ENCODE measurements at regions not wholly inside any gene's neighbourhood (a gene's known extent, or its start where the extent isn't known, plus 50 kb on each side); places are given as distances from the start of the nearest gene placed in this dataset.
A peak's percentile ranks its signal among the peaks of the same experiment; 100 is the strongest.

DNA sequence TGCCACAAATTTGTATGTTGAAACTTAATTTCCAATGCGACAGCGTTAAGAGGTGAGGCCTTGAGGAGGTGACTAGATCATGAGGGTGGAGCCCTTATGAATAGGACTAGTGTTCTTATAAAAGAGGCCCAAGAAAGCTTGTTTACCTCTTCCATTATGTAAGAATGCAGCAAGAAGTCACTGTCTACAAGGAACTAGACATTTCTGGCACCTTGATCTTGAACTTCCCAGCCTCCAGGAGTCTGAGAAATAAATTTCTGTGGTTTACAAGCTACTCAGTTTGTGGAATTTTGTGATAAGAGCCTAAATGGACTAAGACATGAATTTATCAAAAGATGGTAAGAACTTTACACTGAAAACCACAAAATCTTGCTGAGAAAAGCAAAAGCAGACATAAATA is 173.6 kb upstream of the SGK1 start:
- no peak for DNase-seq (ENCODE audit: low spot score)

GRCh38 chr6:134482593-134483270 is 164.8 kb upstream of the SGK1 start:
- no peak for DNase-seq (ENCODE audit: low spot score)

GRCh38 chr6:134481966-134482365 is 164.1 kb upstream of the SGK1 start:
- DNase-seq (ENCODE audit: low spot score) = no peak

DNA sequence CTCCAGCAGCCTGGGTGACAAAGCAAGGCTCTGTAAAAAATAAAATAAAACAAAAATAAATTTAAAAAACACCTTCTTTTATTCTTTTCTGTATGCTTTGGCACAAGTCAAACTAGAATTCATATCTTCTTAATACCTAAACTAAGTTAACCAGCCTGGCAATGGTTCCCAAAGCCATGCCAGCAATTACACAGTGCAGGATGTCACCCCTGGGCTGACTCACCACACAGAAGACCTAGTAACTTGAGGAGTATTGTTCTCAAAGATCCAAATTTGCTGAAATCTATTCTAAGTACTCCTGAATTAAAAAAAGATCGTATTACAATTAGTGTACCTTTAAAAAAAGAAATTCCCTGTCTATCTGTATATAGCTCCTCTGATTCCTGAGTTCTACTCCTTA is 162.7 kb upstream of the SGK1 start:
- DNase-seq (ENCODE audit: low spot score) = no peak

GRCh38 chr6:134478764-134479399 is 161.0 kb upstream of the SGK1 start:
- DNase-seq (ENCODE audit: low spot score) = no peak

DNA sequence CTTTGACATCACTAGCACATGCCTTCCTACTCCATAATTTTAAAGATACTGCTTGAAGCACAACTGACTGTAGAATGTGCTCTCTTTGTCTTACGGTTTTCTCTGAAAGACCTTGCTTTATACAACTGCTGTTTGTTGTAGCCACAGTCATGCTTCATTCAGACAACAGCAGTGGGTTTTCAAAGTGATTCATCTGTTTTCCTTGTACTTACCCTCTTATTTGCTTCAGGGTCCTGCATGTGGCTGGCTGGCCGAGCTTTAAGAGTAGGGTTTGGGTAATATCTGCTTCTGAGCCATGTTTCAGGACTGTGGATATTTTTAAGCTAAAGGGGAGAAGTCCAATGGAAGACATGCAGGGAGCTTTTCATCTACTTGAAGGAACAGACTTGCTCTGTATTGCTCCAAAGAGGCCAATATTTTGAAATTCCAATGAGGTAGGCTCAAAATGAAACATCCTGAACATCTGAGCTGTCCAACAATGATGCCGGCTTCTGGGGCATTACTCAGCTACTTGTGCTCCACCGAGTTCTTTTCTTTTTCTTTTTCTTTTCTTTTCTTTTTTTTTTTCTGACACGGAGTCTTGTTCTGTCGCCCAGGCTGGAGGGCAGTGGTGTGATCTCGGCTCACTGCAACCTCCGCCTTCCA is 160.2 kb upstream of the SGK1 start:
- no peak for DNase-seq (ENCODE audit: low spot score)

GRCh38 chr6:134474955-134475354 is 157.0 kb upstream of the SGK1 start:
- DNase-seq (ENCODE audit: low spot score) = no peak

DNA sequence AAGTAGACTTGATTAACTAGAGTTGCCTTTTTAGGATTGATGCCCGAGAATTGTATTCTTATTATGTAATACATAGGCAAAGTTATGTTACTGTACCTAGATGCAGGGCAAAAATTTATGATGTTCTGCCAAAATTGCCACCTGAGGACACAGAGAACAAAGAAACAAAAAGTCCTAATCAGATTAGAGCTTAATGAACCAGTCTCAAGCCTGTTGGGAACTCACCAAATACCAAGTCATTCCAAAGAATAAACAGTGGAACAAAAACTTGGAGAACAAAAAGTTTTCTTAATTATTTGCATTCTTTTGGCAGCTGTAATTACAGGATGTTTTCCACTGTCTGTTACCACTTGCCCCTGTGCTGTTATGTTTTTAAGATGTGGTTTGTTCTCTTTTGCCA is 154.7 kb upstream of the SGK1 start:
- no peak for DNase-seq (ENCODE audit: low spot score)

DNA sequence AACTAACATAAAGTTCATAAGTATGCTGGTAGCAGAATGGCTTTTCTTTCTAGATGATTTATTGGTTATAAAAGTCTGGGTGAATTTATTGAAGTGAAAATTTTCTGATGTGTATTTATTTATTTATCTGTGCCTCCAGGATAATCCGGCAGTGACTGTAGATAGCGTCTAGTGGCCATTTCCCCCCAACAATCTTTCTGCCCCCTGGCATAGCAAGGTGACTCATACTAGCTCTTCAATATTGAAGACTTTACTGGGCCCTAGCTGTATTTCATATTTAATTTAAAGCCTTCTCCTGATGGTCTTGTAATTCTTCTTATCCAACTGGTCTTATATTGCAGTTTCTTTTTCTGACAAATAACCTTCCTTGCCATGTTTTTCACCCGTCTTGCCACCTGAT is 154.1 kb upstream of the SGK1 start:
- no peak for DNase-seq (ENCODE audit: low spot score)

DNA sequence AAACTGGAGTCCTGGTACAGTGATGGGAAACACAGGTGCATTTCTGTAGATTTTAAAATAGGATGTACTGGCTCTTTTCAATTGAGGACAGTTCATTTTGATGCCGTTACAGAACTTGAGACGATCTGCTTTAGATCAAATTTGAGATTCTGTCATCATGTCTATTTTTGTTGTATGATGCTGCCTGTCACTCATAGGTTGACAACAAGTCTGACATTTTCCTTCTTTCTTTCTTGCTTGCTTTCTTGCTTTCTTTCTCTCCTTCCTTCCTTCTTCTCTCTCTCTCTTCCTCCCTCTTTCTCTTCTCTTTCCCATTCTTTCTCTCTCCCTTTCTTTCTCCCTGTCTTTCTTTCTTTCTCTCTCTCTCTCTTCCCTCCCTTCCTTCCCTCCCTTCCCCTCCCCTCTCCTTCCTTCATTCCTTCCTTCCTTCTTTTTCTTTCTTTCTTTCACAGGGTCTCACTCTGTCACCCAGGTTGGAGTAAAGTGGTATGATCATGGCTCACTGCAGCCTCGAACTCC is 152.6 kb upstream of the SGK1 start:
- DNase-seq (ENCODE audit: low spot score) = no peak

- DNase-seq (ENCODE audit: low spot score) = no peak
Measured at GRCh38 chr6:134469702-134470456, 152.0 kb upstream of the SGK1 start.

GRCh38 chr6:134468633-134469032 is 150.7 kb upstream of the SGK1 start:
- no peak for DNase-seq (ENCODE audit: low spot score)

DNA sequence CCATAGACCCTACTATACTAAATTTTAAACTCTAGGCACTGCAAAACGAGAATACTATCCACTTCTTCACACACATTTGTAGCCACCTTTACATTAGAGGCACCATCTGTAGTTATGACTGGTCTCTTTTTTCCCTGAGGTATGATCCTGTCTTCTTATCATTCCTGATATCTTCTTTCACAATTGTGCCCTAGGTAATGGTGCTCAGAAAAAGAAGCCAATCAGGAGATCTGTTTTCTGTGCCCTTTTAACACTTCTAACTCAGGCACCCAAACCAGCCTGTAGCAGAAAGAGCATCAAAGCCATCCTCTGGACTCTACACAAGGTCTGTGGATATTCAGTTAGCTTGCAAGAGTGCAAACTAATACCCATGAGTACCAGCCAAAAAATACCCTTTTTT is 149.7 kb upstream of the SGK1 start:
- DNase-seq (ENCODE audit: low spot score) = no peak

- no peak for DNase-seq (ENCODE audit: low spot score)
Measured at GRCh38 chr6:134466771-134467525, 149.0 kb upstream of the SGK1 start.

GRCh38 chr6:134464690-134465411 is 146.9 kb upstream of the SGK1 start:
- no peak for DNase-seq (ENCODE audit: low spot score)

DNA sequence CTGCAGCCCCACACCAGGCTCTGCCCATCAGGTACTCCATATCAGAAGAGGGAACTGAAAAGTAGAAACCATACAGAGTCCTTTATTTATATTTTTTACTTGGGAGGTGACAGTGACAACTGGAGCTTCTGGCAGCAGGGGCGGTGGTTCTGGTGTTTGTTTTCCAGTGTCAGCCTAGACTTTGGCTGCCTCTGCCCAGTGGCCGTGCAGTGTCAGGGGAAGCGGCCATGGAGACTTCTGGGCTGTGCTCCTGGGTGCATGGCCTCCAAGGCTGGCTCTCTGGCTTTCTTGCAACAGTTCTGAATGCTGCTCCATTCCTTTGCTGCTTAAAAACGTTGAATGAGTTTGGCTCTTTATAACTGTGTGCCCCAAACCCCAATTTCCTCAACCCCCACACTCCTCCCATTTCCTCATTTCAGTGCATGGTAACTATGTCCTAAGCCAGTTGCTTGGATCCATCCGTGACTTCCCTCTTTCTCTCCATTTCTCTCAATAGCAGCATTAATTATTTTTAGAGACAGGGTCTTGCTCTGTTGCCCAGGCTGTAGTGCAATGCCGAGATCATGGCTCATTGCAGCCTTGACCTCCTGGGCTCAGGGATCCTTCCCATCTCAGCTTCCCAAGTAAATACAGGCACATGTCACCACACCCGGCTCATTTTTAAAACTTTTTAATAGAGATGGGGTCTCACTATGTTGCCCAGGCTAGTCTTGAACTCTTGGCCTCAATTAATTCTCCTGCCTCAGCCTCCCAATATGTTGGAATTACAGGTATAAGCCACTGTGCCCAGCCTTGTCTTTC is 141.1 kb upstream of the SGK1 start:
- DNase-seq (ENCODE audit: low spot score) = no peak

DNA sequence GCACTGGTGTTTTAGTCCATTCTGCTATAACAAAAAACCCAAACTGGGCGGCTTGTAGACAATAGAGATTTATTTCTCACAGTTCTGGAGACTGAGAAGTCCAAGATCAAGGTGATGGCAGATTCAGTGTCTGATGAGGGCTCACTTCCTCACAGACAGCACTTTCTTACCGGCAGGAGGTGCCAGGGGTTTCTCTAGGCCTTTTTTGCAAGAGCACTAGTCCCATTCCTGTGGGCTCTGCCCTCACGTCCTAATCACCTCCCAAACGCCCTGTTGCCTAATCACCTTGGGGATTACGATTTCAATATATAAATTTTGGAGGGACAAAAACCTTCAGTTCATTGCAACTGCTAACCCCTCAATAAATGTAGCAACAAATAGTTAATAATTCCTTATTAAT is 140.0 kb upstream of the SGK1 start:
- DNase-seq (ENCODE audit: low spot score) = no peak

DNA sequence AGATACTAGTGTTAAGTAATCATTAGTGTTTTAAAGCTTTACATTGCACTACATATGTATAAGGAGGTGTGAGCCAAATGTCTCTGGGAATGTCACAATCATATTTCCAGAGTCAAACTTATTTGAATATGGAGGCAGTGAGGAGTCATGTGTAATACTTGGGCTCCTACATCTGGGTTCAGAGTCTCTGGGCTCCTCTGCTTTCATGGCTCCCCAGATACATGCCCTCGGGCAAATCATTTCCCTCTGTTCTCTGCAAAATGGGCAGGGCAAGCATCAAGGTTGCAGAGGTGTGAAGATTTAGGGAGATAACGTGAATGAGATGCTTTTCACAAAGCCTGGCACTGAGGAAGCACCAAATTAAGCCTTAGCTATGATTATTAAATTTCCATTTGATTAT is 138.3 kb upstream of the SGK1 start:
- DNase-seq (ENCODE audit: low spot score) = peak; percentile 39

GRCh38 chr6:134455319-134455718 is 137.4 kb upstream of the SGK1 start:
- no peak for DNase-seq (ENCODE audit: low spot score)

DNA sequence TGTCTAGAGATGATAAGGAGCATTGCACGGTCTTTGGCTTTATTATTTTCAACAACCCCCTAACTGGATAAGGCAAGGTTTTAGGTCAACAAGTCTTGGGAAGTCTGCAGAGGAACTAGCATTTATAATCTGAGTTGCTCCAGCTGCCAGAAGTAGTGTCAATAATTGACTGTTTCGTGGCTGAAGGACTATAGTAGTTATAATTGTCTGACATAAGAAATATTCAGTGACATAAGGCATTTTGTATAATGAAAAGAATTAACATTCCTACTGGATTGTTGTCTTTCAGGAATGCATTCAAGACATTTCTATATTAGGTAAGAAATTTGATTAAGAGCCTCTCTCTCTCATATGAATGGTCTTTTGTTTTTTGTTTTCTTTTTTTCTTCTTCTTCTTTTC is 136.9 kb upstream of the SGK1 start:
- no peak for DNase-seq (ENCODE audit: low spot score)
